A673 (cell line): ENCODE measurements at regions not wholly inside any gene's neighbourhood (a gene's known extent, or its start where the extent isn't known, plus 50 kb on each side); places are given as distances from the start of the nearest gene placed in this dataset.

Source experiments
- BruUV-seq: library from RNA; stranded (reverse); fragments of 400-500 nt; replicated peaks from 2 replicates; lab custom pipeline; 2021; lab: Mats Ljungman, UMichigan
- CTCF ChIA-PET: fragments of 300-600 bp; sonication (Branson Sonifier 250); formaldehyde crosslinking; loops from one replicate; lab custom pipeline; 2022; ENCODE audit warnings: antibody characterized with exemption; lab: Charles Lee
- POLR2A ChIA-PET: fragments of 300-600 bp; sonication (Branson Sonifier 250); formaldehyde crosslinking; loops from one replicate; lab custom pipeline; 2022; ENCODE audit warnings: antibody characterized with exemption; ENCODE audit not compliant: low non-redundant PET; lab: Charles Lee
- DNase-seq: peaks from one replicate; pipeline ENCODE4 v3.0.0-alpha.2; 2015; ENCODE audit warnings: low spot score
- H3K27ac ChIP-seq: fragments of 200-600 bp; sonication (generic); 2 replicates; pipeline ENCODE4 v1.5.1; 2016; ENCODE audit warnings: mixed run types, low read depth, mild to moderate bottlenecking, mixed read lengths, antibody characterized with exemption, low read length; ENCODE audit not compliant: poor library complexity, severe bottlenecking
- H3K27me3 ChIP-seq: fragments of 200-600 bp; sonication (generic); replicated peaks from 2 replicates; pipeline ENCODE4 v1.6.1; 2017; ENCODE audit warnings: mixed run types, low read depth, mild to moderate bottlenecking, mixed read lengths, antibody characterized with exemption, low read length; ENCODE audit not compliant: insufficient read depth, poor library complexity
- H3K36me3 ChIP-seq: fragments of 200-600 bp; sonication (generic); 2 replicates; pipeline ENCODE4 v1.6.1; 2016; ENCODE audit warnings: mixed run types, mild to moderate bottlenecking, mixed read lengths, antibody characterized with exemption, low read length; ENCODE audit not compliant: insufficient read depth, poor library complexity, severe bottlenecking
- H3K4me1 ChIP-seq: fragments of 200-600 bp; sonication (generic); 2 replicates; pipeline ENCODE4 v1.6.1; 2017; ENCODE audit warnings: mixed run types, mild to moderate bottlenecking, mixed read lengths, antibody characterized with exemption, low read length; ENCODE audit not compliant: insufficient read depth, poor library complexity, severe bottlenecking
- H3K4me3 ChIP-seq: fragments of 200-600 bp; sonication (generic); 2 replicates; pipeline ENCODE4 v1.5.1; 2016; ENCODE audit warnings: low read depth, mixed run types, mild to moderate bottlenecking, mixed read lengths, low read length; ENCODE audit not compliant: poor library complexity, severe bottlenecking
- H3K9me3 ChIP-seq: fragments of 200-600 bp; sonication (generic); 2 replicates; pipeline ENCODE4 v1.6.1; 2016; ENCODE audit warnings: mixed run types, low read depth, mild to moderate bottlenecking, mixed read lengths, antibody characterized with exemption, low read length; ENCODE audit not compliant: poor library complexity, severe bottlenecking
- CTCF ChIP-seq: fragments of 300-800, 200-600 bp; sonication (generic); conservative IDR thresholded peaks from 2 replicates; pipeline ENCODE4 v1.5.1; 2017; ENCODE audit warnings: low read depth, mild to moderate bottlenecking, antibody characterized with exemption, low read length, moderate library complexity, mixed read lengths
- EZH2 ChIP-seq: fragments of 200-600 bp; sonication (generic); IDR thresholded peaks from 2 replicates; pipeline ENCODE4 v1.6.1; 2017; ENCODE audit warnings: borderline replicate concordance, low read depth, mild to moderate bottlenecking, mixed read lengths, antibody characterized with exemption, low read length; ENCODE audit not compliant: poor library complexity, severe bottlenecking
- intact Hi-C: fragments of 100-400 bp; cut with micrococcal nuclease; formaldehyde crosslinking; loops from one replicate; pipeline ENCODE4 v1.10.0; 2022; ENCODE audit not compliant: unreplicated experiment

GRCh38 chr3:101128001-101128400, 134.8 kb upstream of the ABI3BP start:
- no peak for DNase-seq
- ChIA-PET POLR2A (no interaction called here), CTCF (no interaction called here)
- no TSS peak for BruUV-seq
- TF ChIP-seq CTCF (no peak), EZH2 (no peak)
- H3K4me1 ChIP-seq, result no peaks in the 10 kb centered on the region
- no peaks in the 10 kb centered on the region for H3K9me3 ChIP-seq
- H3K36me3 ChIP-seq, result no peaks in the 10 kb centered on the region
- intact Hi-C loops, result no loop called here
- no peak overlapping the region for H3K27ac ChIP-seq
- H3K27me3 ChIP-seq, result peaks cover 83% of the 10 kb centered on the region
- H3K4me3 ChIP-seq, result no peak overlapping the region

GRCh38 chr3:101124125-101124524, 130.9 kb upstream of the ABI3BP start:
- Histone ChIP-seq H3K27ac (no peak overlapping the region), H3K9me3 (no peaks in the 10 kb centered on the region), H3K27me3 (peaks cover 95% of the 10 kb centered on the region), H3K4me1 (no peaks in the 10 kb centered on the region), H3K4me3 (no peak overlapping the region), H3K36me3 (no peaks in the 10 kb centered on the region)
- TF ChIP-seq EZH2, result no peak
- TF ChIP-seq CTCF, result no peak
- no peak for DNase-seq
- POLR2A ChIA-PET, result no interaction called here
- CTCF ChIA-PET, result no interaction called here
- BruUV-seq, result no TSS peak
- intact Hi-C loops, result no loop called here

GRCh38 chr3:101123081-101123480, 129.9 kb upstream of the ABI3BP start:
- POLR2A ChIA-PET, result no interaction called here
- CTCF ChIA-PET, result no interaction called here
- intact Hi-C loops, result no loop called here

More at GRCh38 chr3:101123081-101123480, 129.9 kb upstream of the ABI3BP start:
- Histone ChIP-seq H3K9me3 (no peaks in the 10 kb centered on the region), H3K4me3 (no peak overlapping the region), H3K36me3 (no peaks in the 10 kb centered on the region), H3K4me1 (no peaks in the 10 kb centered on the region), H3K27me3 (peaks cover 85% of the 10 kb centered on the region), H3K27ac (no peak overlapping the region)
- no peak for TF ChIP-seq EZH2
- no peak for TF ChIP-seq CTCF
- no peak for DNase-seq
- no TSS peak for BruUV-seq
